ENCODE measurements at regions not wholly inside any gene's neighbourhood (a gene's known extent, or its start where the extent isn't known, plus 50 kb on each side); places are given as distances from the start of the nearest gene placed in this dataset.
A peak's percentile ranks its signal among the peaks of the same experiment; 100 is the strongest.

DNA sequence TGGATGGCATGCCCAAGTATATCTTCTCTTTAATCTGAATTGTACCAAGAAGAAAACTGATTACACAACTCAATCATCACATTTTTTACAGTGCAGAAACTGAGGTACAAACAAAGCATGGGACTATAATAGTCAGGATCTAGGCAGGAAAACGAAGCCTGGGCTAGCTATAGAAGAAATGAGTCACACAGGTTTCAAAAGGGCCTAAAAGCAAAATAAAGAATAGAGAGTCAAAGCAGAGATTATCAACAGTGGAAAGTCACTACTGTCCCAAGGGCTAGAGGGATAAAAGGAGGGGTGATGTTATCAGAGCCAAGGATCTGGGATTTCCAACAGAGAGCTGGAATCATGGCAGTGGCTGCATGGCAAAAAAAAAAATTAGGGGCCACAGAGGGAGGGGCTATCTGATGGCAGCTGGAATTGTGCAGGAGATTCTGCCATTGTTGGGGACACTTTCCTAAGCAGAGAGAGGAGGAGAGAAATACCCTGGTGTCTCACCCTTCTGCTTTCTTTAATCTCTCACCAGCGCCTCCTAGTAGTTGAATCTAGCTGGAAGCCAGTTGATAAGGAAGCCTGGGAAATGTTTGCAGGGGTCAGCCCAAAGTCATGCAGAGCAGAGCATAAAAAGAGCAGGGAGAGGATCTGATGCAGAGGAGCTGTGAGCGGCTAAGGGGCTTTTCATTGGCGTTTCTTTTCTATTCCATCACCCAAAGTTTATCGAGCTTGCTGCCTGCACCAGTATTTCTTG lies 343.2 kb downstream of the ACTL7B start:
- DNase-seq (ENCODE audit: low read depth in 2 of 2): no peak

DNA sequence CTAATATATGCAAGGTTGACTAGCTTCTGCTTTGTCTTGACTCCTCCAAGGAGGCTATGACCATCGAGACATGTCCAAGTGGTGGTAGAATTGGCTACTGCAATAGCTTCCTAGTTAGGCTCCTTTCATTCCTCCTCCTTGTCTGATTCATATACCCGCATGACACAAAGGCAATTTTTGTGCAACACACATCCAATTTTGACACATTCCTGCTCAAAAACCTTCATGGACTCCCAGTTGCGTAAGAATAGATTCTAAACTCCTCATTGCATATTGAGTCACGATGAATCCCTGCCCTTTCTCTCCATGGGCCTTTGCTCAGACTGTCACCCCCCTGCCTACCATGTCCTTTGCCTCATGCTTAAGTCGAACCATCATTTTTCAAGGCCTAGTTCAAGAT lies 344.5 kb downstream of the ACTL7B start:
- no peak for DNase-seq (ENCODE audit: low read depth in 2 of 2)

DNA sequence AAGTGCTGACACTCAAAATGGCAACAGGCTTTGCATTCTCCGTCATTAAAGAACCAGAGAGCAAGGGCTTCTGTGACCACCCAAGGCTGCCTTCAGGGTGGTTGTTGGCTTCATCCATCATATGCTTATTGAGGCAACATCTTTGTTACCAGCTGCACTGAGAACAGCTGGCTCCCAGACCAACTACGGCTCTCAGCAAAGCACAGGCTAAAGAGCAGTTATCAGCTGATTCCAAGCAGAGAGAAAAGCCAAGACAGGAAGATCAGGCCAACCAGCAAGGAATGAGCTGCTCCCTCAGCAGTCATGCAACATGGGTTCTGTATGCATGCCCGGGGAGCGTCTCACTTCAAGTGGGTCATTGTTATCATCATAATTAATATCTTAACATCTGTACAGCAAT lies 358.9 kb downstream of the ACTL7B start:
- DNase-seq (ENCODE audit: low read depth in 2 of 2): no peak

GRCh38 chr9:108489567-108489966 lies 366.2 kb downstream of the ACTL7B start:
- no peak for DNase-seq (ENCODE audit: low read depth in 2 of 2)

DNA sequence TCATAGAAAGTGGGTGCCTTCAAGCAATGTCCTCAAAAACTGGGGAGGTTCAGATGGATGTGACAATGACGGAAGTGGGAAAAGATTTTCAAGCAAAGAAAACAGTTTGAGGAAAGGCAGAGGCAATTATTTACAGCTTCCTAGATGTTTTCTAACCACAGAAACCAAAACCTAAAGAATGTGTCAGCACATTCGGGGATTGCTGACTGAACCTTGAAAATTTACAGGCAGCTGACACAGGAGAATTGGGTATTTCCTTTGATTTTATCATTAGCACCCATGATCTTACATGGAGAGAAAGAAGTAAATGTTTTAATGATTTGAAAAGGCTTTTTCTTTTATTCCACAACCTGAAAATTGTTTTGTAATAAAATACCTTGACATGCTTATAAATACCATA lies 369.0 kb downstream of the ACTL7B start:
- no peak for DNase-seq (ENCODE audit: low read depth in 2 of 2)

DNA sequence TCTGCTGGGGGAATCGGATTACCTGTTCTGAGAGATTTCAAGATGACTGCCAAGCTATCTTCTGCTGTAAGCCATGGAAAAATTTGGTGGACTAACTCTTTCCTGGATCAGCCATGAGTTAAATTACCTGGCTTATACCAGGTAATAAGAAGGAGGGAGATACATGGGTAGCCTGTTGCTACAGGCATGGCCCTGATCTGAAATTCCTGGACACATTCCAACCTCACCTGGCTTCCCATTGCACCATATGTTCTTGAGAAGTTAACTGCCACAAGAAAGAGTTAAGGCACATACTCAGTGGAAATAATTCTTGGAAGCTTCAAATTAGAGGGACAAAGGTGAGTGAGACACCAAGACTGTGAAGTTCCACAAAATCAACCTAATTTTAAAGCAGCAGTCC lies 371.3 kb downstream of the ACTL7B start:
- no peak for DNase-seq (ENCODE audit: low read depth in 2 of 2)

GRCh38 chr9:108483676-108484075 lies 372.1 kb downstream of the ACTL7B start:
- no peak for DNase-seq (ENCODE audit: low read depth in 2 of 2)

DNA sequence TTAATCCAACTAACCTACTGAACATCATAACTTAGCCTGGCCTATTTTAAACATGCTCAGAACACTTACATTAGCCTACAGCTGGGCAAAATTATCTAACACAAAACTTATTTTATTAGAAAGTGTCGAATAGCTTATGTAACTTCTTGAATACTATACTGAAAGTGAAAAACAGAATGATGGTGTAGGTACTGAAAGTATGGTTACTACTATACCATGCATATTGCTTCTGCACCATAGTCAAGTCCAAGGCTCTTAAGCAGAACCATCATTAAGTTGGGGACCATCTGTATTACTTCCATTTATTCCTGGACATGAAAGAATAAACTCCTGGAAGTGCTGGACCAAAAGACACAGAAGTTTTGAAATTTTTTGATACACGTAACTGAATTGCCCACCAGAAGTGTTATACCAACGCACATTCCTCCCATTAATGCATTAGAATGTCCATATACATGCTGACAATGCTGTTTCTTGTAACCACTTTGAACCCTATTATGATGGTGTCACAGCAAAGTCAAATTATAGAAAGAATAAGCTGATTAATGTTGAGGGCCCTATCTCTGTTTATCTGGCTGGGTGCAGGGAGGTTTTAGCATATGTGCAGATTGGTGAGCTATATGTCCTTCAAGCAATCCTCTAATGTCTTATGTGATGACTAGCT lies 375.7 kb downstream of the ACTL7B start:
- DNase-seq (ENCODE audit: low read depth in 2 of 2): no peak

DNA sequence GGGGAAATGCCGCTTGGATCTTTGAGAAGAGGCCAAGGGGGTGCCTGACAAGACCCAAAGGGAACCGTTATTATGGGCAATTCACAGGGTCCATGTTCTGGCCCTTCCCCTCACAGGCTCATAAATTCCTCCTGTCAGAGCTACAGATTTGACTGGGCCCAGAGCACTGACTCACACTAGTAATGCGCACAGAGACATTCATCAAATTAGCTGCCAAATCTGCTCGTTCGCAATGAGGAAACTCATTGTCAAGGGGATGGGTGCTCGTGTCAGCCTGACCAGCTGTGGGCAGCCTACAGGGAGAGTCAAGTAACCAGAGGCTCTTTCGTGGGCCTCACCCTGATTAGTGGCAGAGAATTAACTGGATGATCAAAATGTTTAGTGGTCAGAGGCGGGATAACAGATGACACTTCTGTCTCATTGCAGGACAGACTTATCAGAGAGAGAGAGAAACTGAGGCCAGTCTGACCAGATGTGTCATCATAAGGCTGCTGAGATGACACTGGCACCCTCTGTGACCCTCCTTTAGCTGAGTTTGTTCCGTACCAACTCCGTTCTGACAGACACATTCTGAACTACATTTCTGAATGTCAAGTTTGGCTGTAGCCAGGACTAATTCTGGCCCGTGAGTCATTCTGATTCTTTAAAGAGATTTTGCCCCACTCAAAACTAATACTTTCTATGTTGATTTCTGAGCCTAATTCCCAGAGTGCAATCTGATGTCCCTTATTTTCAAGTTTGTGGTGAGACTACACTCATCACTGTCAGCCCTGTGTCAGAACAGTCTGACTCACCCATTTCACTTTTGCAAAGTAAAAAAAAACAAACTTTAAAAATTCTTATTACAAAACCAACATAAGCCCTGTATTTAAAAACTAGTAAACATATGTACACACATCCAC lies 377.1 kb downstream of the ACTL7B start:
- no peak for DNase-seq (ENCODE audit: low read depth in 2 of 2)

GRCh38 chr9:108477529-108478006 lies 378.2 kb downstream of the ACTL7B start:
- no peak for DNase-seq (ENCODE audit: low read depth in 2 of 2)

DNA sequence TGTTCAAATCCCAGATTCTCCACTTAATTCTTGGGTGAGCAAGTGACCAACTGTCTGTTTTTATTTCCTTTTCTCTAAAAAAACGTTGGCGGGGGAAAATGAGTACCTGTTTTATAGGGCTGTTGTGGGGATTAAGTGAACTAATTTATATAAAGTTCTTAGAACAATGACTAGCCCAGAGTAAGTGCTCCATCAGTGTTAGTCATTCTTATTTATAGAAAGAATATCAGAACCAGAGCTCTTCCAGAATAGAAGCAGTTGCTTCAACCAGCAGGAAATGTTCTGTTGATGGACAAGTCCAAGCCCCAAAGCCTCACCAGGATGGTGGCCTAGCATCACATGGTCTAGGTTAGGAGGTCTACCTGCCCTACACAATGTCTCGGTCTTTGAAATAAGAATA lies 379.2 kb downstream of the ACTL7B start:
- DNase-seq (ENCODE audit: low read depth in 2 of 2): no peak

- DNase-seq (ENCODE audit: low read depth in 2 of 2): no peak
Observed at GRCh38 chr9:108475813-108476212, 380.0 kb downstream of the ACTL7B start.

DNA sequence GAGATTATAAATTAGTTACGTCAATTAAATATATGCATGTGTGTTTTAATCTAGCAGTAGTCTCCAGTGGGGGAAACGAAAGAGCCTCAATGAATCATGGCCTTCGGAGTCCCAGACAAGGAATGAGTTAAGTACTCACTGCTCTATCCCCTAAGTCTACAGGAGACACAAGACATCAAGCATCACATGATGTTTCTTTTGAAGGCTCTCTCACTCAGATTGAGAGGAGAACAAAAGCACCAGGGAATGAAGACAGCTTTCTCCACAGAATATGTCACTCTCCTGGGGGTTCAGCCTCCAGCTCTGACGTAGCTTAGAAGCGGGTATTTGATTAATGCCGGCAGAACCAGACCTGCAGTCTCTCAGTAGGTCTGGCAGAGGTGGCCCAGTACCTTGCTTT lies 381.4 kb downstream of the ACTL7B start:
- DNase-seq (ENCODE audit: low read depth in 2 of 2): no peak

DNA sequence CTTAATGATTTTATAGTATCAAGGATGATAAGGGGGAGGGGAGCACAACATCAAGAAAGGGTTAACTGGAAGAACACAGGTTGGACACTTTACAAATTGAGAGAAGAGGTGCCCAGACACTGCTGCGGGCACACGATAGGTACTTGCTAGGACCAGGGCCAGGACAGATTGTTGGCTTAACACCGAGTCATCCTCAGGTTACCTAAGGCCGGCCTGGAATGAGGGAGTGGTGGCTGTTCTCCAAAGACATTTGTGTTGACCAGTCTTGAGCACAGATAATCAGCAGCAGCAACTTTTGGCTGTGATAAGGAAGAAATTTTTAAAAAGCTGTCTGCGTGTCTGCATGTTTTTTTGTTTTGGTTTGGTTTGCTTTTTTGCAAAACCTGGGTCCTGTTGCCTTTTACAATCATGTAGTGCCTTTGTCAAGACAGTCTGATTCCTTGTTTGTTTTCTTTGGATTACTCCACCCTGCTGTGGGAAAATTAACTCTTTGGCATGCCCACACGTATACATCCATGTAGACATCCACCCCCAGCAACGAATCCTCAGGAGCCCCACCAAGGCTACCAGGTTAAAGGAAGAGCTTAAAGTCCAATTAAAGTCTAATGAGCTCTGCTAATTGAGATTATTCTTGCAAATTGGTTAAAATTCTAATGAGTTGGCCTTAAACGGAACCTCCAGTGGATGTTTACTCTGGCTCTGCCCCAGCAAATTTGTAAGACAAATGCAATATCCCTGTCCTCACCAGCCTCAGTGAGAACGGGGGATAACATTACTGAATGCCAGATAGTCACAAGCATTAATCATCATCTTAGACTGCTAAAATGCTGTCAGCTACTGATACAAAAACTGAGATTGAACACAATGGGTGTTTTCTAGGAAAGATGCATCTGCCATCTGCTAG lies 382.3 kb downstream of the ACTL7B start:
- DNase-seq (ENCODE audit: low read depth in 2 of 2): no peak

DNA sequence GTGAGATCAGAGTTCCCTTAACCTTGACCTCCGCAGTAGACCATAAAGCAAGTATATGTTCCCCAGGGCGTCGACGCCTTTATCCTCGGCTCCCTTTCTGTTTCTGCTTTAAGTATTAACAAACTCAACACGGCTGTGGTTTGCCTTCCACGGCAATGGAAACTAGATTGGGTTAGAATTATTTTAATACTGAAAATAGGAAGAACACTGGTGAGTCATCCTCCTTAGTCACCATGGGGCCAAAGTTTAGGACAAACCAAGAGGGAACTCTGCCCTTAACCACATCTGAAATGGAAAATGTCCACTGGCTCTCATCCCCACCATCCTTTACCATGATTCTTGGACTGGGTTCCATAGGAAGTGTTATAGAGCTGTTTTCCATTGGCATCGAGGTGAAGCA lies 386.1 kb downstream of the ACTL7B start:
- DNase-seq (ENCODE audit: low read depth in 2 of 2): no peak

GRCh38 chr9:108468364-108468763 lies 387.4 kb downstream of the ACTL7B start:
- DNase-seq (ENCODE audit: low read depth in 2 of 2): peak; percentile 1 to 8

DNA sequence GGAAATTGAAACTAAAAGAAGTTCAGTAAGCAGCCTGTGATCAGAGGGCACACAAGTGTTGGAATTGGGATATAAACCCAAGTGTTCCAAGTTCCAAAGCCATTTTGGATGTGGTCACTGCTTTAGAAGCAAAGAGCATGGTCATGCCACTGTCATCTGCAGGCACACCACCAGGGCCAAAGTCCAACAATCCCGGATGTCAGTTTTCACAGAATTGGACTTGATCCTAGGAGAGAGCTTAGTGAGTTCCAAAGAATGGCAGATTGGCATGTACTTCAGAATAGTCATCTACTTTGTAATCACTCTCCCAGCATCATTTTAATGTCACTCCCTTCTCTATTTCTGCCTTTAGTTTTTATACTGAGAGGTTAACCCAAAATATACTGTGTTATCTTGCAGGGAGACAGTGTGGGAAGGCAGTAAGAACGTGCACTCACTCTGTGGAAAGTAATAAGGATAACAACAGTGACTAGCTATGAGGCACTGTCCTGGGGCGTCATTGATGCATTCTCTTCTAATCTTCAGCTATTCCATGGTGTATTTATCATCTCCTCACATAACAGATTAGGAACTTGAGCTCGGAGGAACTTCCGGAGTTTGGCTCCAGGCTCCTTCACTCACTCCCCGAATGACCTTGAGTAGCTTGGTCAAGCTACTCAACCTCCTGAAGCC lies 388.0 kb downstream of the ACTL7B start:
- no peak for DNase-seq (ENCODE audit: low read depth in 2 of 2)

DNA sequence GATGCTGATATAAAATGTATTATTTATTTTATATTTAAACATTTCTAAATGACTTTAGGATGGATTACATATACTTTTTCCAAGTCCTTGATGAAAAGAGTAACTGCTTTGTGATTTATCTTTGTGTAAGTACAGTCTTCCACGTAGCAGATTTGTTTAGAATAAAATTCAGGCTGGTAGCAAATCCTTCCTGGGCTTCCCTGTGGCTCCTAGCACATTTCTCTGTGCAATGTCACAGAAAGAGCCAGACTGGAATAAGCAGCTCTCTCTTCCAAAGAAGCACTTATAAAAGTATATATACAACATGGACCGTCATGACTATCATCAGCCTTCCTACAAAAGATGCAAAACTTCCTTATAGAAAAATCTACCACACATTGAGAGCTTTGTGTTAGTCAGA lies 388.6 kb downstream of the ACTL7B start:
- no peak for DNase-seq (ENCODE audit: low read depth in 2 of 2)

DNA sequence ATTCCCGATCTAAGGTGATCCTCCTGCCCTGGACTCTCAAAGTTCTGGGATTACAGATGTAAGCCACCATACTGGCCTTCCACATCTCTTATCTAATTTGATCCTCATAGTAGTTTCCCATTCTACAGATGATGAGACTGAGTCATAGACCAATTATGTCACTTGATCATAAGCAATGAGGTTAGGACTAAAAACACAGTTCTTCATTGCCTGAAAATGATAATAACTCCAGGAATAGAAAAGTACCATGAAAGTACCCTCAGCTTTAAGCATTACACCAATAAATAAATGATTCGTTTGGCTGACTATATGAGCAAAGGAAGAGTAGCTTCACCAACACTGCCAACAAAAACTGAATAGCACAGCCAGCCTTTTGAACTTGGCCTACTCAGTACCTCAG lies 389.5 kb downstream of the ACTL7B start:
- no peak for DNase-seq (ENCODE audit: low read depth in 2 of 2)

- DNase-seq (ENCODE audit: low read depth in 2 of 2): no peak
Observed at GRCh38 chr9:108463932-108464606, 391.7 kb downstream of the ACTL7B start.
